ENCODE measurements at regions not wholly inside any gene's neighbourhood (a gene's known extent, or its start where the extent isn't known, plus 50 kb on each side); places are given as distances from the start of the nearest gene placed in this dataset.

DNA sequence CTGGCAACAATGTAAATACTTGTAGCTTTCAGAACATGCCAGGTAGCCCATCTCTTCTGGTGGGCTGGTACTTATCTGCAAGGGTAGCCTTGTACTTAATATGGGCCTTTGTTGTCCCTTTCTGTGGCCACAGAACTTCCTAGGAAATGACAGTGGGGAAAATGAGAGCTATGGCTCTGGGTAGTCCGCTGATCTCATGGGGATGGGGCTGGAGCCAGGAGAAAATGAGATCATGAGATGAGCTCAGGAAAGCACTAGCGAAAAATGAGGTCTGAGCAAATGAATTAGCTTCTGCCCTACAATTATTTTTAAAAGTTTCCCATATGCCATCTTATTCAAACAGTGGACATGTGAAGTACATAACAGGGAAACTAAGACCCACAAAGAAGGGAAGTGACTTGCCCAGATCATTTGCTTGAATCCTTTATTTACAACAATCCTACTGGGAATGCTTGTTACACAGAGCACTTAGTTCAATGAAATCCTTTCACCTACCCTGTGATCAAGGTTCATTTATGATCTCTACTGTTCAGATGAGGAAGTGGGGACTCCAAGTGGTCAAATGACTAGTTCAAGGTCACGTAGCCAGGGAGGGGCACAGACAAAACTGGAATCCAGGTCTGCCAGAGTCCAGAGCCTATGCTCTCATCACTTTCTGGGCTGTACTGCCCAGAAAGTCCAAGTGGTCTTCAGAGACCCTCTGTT, 87.1 kb downstream of the PTPRS start:
- TF ChIP-seq, protein P1, sequence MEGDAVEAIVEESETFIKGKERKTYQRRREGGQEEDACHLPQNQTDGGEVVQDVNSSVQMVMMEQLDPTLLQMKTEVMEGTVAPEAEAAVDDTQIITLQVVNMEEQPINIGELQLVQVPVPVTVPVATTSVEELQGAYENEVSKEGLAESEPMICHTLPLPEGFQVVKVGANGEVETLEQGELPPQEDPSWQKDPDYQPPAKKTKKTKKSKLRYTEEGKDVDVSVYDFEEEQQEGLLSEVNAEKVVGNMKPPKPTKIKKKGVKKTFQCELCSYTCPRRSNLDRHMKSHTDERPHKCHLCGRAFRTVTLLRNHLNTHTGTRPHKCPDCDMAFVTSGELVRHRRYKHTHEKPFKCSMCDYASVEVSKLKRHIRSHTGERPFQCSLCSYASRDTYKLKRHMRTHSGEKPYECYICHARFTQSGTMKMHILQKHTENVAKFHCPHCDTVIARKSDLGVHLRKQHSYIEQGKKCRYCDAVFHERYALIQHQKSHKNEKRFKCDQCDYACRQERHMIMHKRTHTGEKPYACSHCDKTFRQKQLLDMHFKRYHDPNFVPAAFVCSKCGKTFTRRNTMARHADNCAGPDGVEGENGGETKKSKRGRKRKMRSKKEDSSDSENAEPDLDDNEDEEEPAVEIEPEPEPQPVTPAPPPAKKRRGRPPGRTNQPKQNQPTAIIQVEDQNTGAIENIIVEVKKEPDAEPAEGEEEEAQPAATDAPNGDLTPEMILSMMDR (IDR thresholded peaks at IDR 0.05; ENCODE audit: insufficient read depth, low read depth, low read length, missing control alignments), result no peak
- DNase-seq (ENCODE audit: low read depth), result no peak

DNA sequence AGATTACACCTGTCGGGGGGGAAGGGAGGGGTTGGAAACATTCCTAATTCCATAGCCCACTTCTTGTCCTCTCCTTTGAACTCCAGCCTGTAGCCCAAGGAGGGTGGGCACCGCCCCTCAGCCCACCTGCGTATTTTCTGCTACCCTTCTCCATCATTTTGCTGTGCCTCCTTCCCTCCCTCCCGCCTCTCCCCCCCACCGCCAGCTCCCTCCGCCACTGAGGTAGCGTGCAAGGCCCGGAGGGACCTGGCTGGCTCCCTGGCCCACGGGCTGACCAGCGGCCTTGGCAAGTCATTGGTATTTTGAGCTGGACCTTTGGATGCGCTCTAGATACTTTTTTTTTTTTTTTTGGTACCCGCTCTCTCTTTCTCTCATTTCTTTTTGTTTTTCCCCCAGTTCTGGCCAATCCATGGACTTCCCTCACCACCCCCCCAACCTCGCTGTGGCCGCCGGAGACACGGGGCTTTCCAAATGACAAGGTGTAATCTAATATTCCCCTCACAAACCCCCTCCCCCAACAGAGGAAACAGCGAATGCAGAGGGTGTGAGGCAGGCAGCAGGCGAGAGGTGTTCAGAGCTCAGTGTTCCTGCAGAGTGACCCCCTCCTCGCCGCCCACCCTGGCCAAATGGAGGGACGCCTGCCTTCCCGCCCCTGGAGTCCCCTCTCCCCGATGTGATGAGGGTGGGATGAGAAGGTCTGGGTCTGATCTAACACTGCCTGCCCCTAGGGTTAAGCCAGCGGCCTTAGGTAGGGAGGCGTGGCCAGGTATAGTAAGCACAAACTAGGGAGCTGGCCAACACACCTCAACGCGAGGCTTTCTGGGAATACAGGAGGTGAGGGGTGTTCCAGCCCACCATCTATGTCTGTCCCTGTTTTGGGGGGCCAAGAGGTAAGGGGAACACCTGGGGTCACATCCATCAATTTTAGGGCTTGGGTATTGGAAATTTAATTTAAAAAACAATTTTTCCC, 89.2 kb downstream of the PTPRS start:
- DNase-seq (ENCODE audit: low read depth), result no peak
- TF ChIP-seq, protein P1 (IDR thresholded peaks at IDR 0.05; ENCODE audit: insufficient read depth, low read depth, low read length, missing control alignments), result no peak
- no peak overlapping the region for H3K4me3 ChIP-seq (ENCODE audit: low read depth, low read length)

More for the DNA sequence above, 87.1 kb downstream of the PTPRS start:
- no peak overlapping the region for H3K4me3 ChIP-seq (ENCODE audit: low read depth, low read length)

DNA sequence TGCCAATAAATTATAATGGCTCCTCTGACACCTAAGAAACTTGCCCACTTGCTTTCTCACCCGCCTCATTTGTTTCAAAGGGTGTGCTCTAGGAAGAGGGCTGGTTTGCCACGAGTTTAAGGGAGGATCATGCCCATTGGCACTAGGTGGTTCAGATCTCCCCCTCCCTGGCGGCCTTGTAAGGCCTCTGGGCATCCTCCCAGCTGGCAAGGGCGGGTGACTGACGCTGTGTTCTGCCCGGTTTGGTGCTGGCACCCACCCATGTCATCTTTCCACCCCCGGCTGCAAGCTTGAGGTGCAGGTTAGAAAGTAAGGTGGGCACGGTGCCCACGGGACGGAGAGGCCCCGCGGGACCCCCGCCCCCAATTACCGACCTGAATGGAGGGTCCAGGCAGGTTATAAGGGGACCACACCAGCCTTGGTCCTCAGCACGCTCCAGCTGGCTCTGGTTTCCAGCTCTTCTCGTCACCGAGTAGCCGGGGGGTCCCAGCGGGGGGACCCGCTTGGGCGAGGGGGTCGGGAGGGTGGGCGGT, 90.4 kb downstream of the PTPRS start:
- TF ChIP-seq, protein P1 (IDR thresholded peaks at IDR 0.05; ENCODE audit: insufficient read depth, low read depth, low read length, missing control alignments), result no peak
- H3K4me3 ChIP-seq (ENCODE audit: low read depth, low read length), result no peak overlapping the region
- DNase-seq (ENCODE audit: low read depth), result no peak

DNA sequence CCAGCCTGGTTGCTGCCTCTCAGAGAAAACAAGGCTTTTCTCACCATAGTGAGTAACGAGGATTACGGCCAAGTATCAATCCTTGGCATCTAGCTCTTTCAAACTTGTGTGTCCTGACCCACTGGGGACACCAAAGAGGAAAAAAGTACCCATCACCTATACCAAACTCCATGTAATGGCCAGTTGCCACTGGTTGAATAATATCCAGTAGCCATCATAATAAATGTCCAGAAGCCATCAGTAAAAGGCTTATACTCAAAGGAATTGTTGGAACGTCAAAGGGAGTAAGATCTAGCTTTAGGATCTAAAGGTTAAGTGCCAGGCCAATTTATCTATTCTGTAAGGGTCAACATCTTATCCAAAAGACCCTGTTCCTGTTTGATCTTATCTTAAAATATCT, 91.1 kb downstream of the PTPRS start:
- TF ChIP-seq, protein P1 (IDR thresholded peaks at IDR 0.05; ENCODE audit: insufficient read depth, low read depth, low read length, missing control alignments), result no peak
- no peak overlapping the region for H3K4me3 ChIP-seq (ENCODE audit: low read depth, low read length)
- DNase-seq (ENCODE audit: low read depth), result no peak

DNA sequence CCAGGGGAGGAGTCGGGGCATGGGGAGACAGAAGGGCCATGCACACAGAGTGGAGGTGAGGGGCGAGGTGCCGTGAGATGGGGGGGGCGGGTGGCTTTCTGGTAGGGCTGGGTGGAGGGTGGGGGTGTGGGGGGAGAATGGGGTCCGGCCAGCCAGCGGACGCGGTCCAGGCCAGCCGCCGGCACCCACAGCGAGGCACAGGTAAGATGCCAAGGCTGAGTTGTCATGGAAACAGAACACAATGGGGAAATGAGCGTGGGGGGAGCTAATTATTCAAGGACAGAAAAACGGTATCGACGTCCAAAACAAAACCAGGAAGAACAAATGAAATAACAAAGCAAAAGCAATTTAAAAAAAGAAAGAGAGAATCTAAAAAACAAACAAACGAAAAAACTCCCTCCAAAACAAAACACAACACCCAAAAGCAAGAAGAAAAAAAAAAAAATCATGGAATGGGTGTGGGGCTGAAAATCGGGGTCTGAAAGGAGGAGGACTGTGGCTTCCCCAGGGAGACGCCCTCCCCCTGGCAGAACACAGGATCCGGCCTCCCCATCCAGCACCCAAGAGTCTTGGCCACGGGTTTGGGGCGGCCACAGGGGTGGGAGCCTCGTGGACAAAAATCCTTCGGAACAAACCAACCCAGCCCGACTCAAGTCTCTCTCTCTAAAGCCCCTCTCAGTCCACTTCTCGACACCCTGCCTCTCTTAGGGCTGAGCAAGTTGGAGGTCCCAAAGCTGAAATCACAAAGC, 92.5 kb downstream of the PTPRS start:
- no peak for DNase-seq (ENCODE audit: low read depth)

More for the DNA sequence above, 92.5 kb downstream of the PTPRS start:
- H3K4me3 ChIP-seq (ENCODE audit: low read depth, low read length), result no peak overlapping the region
- TF ChIP-seq, protein P1 (IDR thresholded peaks at IDR 0.05; ENCODE audit: insufficient read depth, low read depth, low read length, missing control alignments), result no peak
